ENCODE measurements at regions not wholly inside any gene's neighbourhood (a gene's known extent, or its start where the extent isn't known, plus 50 kb on each side); places are given as distances from the start of the nearest gene placed in this dataset.

DNA sequence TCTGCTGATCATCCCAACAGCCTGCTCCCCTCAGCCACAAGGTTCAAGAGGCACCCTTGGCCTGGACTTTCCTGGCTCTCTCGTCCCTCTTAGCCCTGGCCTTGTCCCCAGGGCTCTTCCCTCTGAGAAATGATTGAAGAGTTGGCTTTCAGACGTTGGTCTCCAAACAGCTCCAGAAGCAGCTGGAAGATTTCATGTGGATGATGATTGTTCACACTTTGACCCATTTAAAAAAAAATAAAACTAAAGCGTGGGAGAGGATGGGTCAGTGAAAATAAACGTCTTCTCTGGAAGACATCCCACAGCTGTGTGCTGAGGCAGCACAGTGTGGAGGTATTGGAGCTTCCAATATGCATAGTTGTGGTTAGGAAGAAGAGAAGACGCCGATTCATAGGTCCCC, 54.7 kb upstream of the CDH11 start:
- no peak for TF ChIP-seq MAFG (CRISPR knock-in tag; IDR thresholded peaks at IDR 0.05)
- TF ChIP-seq, protein P1, sequence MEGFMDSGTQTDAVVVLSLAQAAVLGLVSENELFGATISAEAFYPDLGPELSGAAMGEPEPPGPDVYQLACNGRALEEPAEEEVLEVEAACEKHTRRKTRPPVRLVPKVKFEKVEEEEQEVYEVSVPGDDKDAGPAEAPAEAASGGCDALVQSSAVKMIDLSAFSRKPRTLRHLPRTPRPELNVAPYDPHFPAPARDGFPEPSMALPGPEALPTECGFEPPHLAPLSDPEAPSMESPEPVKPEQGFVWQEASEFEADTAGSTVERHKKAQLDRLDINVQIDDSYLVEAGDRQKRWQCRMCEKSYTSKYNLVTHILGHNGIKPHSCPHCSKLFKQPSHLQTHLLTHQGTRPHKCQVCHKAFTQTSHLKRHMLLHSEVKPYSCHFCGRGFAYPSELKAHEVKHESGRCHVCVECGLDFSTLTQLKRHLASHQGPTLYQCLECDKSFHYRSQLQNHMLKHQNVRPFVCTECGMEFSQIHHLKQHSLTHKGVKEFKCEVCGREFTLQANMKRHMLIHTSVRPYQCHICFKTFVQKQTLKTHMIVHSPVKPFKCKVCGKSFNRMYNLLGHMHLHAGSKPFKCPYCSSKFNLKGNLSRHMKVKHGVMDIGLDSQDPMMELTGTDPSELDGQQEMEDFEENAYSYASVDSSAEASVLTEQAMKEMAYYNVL (CRISPR knock-in tag; IDR thresholded peaks at IDR 0.05; ENCODE audit: borderline replicate concordance), result no peak
- TF ChIP-seq, protein P2, sequence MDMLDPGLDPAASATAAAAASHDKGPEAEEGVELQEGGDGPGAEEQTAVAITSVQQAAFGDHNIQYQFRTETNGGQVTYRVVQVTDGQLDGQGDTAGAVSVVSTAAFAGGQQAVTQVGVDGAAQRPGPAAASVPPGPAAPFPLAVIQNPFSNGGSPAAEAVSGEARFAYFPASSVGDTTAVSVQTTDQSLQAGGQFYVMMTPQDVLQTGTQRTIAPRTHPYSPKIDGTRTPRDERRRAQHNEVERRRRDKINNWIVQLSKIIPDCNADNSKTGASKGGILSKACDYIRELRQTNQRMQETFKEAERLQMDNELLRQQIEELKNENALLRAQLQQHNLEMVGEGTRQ (IDR thresholded peaks at IDR 0.05; ENCODE audit: low read depth, low read length), result no peak
- TF ChIP-seq, protein P2 (CRISPR knock-in tag; IDR thresholded peaks at IDR 0.05; ENCODE audit: borderline replicate concordance), result no peak
- no peak for TF ChIP-seq EZH2 (conservative IDR thresholded peaks at IDR 0.05; ENCODE audit: low read depth, low read length)
- TF ChIP-seq SP1 (IDR thresholded peaks at IDR 0.05), result no peak
- no peak for TF ChIP-seq SP1 (CRISPR knock-in tag; IDR thresholded peaks at IDR 0.05)
- no peak for TF ChIP-seq RAD21 (CRISPR knock-in tag; IDR thresholded peaks at IDR 0.05)
- no peak for TF ChIP-seq PHF20 (CRISPR knock-in tag; IDR thresholded peaks at IDR 0.05)
- TF ChIP-seq, protein P3, sequence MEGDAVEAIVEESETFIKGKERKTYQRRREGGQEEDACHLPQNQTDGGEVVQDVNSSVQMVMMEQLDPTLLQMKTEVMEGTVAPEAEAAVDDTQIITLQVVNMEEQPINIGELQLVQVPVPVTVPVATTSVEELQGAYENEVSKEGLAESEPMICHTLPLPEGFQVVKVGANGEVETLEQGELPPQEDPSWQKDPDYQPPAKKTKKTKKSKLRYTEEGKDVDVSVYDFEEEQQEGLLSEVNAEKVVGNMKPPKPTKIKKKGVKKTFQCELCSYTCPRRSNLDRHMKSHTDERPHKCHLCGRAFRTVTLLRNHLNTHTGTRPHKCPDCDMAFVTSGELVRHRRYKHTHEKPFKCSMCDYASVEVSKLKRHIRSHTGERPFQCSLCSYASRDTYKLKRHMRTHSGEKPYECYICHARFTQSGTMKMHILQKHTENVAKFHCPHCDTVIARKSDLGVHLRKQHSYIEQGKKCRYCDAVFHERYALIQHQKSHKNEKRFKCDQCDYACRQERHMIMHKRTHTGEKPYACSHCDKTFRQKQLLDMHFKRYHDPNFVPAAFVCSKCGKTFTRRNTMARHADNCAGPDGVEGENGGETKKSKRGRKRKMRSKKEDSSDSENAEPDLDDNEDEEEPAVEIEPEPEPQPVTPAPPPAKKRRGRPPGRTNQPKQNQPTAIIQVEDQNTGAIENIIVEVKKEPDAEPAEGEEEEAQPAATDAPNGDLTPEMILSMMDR (CRISPR knock-in tag; IDR thresholded peaks at IDR 0.05), result no peak
- TF ChIP-seq ZNF776 (CRISPR knock-in tag; IDR thresholded peaks at IDR 0.05), result no peak
- TF ChIP-seq ARNTL (CRISPR knock-in tag; IDR thresholded peaks at IDR 0.05), result no peak
- TF ChIP-seq SOX6 (IDR thresholded peaks at IDR 0.05), result no peak
- TF ChIP-seq SOX6 (CRISPR knock-in tag; IDR thresholded peaks at IDR 0.05), result no peak
- no peak for TF ChIP-seq KLF9 (CRISPR knock-in tag; IDR thresholded peaks at IDR 0.05; ENCODE audit: low read depth)
- no peak for TF ChIP-seq MTF1 (CRISPR knock-in tag; IDR thresholded peaks at IDR 0.05)
- TF ChIP-seq, protein P4, sequence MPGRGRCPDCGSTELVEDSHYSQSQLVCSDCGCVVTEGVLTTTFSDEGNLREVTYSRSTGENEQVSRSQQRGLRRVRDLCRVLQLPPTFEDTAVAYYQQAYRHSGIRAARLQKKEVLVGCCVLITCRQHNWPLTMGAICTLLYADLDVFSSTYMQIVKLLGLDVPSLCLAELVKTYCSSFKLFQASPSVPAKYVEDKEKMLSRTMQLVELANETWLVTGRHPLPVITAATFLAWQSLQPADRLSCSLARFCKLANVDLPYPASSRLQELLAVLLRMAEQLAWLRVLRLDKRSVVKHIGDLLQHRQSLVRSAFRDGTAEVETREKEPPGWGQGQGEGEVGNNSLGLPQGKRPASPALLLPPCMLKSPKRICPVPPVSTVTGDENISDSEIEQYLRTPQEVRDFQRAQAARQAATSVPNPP (CRISPR knock-in tag; IDR thresholded peaks at IDR 0.05), result no peak
